Liver (tissue), 8 donors: ENCODE measurements at regions not wholly inside any gene's neighbourhood (a gene's known extent, or its start where the extent isn't known, plus 50 kb on each side); places are given as distances from the start of the nearest gene placed in this dataset.

Experiments used
- DNase-seq: peaks from one replicate; pipeline ENCODE4 v3.0.0-alpha.2; 2017; ENCODE audit warnings: low spot score
- H3K27ac ChIP-seq, 2 donors: one replicate each; pipeline ENCODE4 v1.7.0; 2013; ENCODE audit warnings: inconsistent platforms in 2 of 2, low read length in 2 of 2, control low read depth in 1 of 2, low read depth in 1 of 2, mild to moderate bottlenecking in 1 of 2
- H3K27me3 ChIP-seq, 4 donors: one replicate each; pipeline versions ENCODE4 v1.6.1 to v1.7.0; 2013; ENCODE audit warnings: low read length in 3 of 4, inconsistent platforms in 1 of 4, mild to moderate bottlenecking in 1 of 4, moderate library complexity in 1 of 4; ENCODE audit not compliant: control insufficient read depth in 4 of 4, insufficient read depth in 4 of 4
- H3K36me3 ChIP-seq, 4 donors: one replicate each; pipeline versions ENCODE4 v1.6.1 to v1.7.0; 2013; ENCODE audit warnings: low read length in 3 of 4, mild to moderate bottlenecking in 3 of 4, low read depth in 1 of 4, moderate library complexity in 1 of 4; ENCODE audit not compliant: control insufficient read depth in 4 of 4, insufficient read depth in 3 of 4
- H3K4me1 ChIP-seq, 4 donors: one replicate each; pipeline versions ENCODE4 v1.6.1 to v1.7.0; 2013; ENCODE audit warnings: low read length in 3 of 4, mild to moderate bottlenecking in 3 of 4, moderate library complexity in 1 of 4; ENCODE audit not compliant: control insufficient read depth in 4 of 4, insufficient read depth in 4 of 4
- H3K4me3 ChIP-seq, 3 donors: one replicate each; pipeline versions ENCODE4 v1.6.1 to v1.7.0; 2013; ENCODE audit warnings: low read length in 3 of 3, control low read depth in 1 of 3, low read depth in 1 of 3, mild to moderate bottlenecking in 1 of 3
- H3K9ac ChIP-seq, 2 donors: one replicate each; pipeline ENCODE4 v1.7.0; 2013; ENCODE audit warnings: low read length in 2 of 2, mild to moderate bottlenecking in 2 of 2, moderate library complexity in 2 of 2, control low read depth in 1 of 2, low read depth in 1 of 2
- H3K9me3 ChIP-seq, 4 donors: one replicate each; pipeline versions ENCODE4 v1.6.1 to v1.7.0; 2013; ENCODE audit warnings: low read length in 3 of 4; ENCODE audit not compliant: control insufficient read depth in 4 of 4
- FOXA1 ChIP-seq: IDR thresholded peaks from 2 replicates; pipeline ENCODE4 v1.6.1; 2016; ENCODE audit warnings: antibody characterized with exemption
- FOXA2 ChIP-seq: IDR thresholded peaks from 2 replicates; pipeline ENCODE4 v1.6.1; 2016; ENCODE audit warnings: antibody characterized with exemption
- HNF4A ChIP-seq, 2 donors: conservative IDR thresholded peaks; 2 replicates each; pipeline ENCODE4 v1.6.1; 2016; ENCODE audit warnings: antibody characterized with exemption in 2 of 2, mild to moderate bottlenecking in 2 of 2
- HNF4G ChIP-seq: IDR thresholded peaks from 2 replicates; pipeline ENCODE4 v1.6.1; 2016; ENCODE audit warnings: antibody characterized with exemption
- JUND ChIP-seq, 2 donors: IDR thresholded peaks; 2 replicates each; pipeline ENCODE4 v1.6.1; 2016; ENCODE audit warnings: antibody characterized with exemption in 2 of 2
- NR2F2 ChIP-seq: IDR thresholded peaks from 2 replicates; pipeline ENCODE4 v1.6.1; 2016; ENCODE audit warnings: antibody characterized with exemption
- RAD21 ChIP-seq, 2 donors: IDR thresholded peaks; 2 replicates each; pipeline ENCODE4 v1.6.1; 2016; ENCODE audit warnings: antibody characterized with exemption in 2 of 2, mild to moderate bottlenecking in 2 of 2
- TAF1 ChIP-seq: conservative IDR thresholded peaks from 2 replicates; pipeline ENCODE4 v1.6.1; 2016; ENCODE audit warnings: antibody characterized with exemption, mild to moderate bottlenecking
- YY1 ChIP-seq: IDR thresholded peaks from 2 replicates; pipeline ENCODE4 v1.6.1; 2016; ENCODE audit warnings: antibody characterized with exemption, mild to moderate bottlenecking
- WGBS: extraction: QIAGEN DNeasy Blood & Tissue Kit; methylation state at CpG from one replicate; pipeline ENCODE4 v1.1.7; 2013; 5-methylcytosine and 5-hydroxymethylcytosine counted together
- TF ChIP-seq, protein P1 (sequence below): IDR thresholded peaks from 2 replicates; pipeline ENCODE4 v1.6.1; 2016; ENCODE audit warnings: antibody characterized with exemption
- TF ChIP-seq, protein P2 (sequence below): IDR thresholded peaks from 2 replicates; pipeline ENCODE4 v1.6.1; 2016; ENCODE audit warnings: antibody characterized with exemption, mild to moderate bottlenecking
- TF ChIP-seq, protein P3 (sequence below): fragments of 150-350 bp; IDR thresholded peaks from 2 replicates; pipeline ENCODE4 v1.5.1; 2017; ENCODE audit warnings: improper control_type of control experiment, low read depth, low read length; ENCODE audit not compliant: missing input control
- donor health status: healthy.
- donor health status: healthy.
- donor health status: healthy.
- donor health status: healthy.
- donor health status: healthy.

DNA sequence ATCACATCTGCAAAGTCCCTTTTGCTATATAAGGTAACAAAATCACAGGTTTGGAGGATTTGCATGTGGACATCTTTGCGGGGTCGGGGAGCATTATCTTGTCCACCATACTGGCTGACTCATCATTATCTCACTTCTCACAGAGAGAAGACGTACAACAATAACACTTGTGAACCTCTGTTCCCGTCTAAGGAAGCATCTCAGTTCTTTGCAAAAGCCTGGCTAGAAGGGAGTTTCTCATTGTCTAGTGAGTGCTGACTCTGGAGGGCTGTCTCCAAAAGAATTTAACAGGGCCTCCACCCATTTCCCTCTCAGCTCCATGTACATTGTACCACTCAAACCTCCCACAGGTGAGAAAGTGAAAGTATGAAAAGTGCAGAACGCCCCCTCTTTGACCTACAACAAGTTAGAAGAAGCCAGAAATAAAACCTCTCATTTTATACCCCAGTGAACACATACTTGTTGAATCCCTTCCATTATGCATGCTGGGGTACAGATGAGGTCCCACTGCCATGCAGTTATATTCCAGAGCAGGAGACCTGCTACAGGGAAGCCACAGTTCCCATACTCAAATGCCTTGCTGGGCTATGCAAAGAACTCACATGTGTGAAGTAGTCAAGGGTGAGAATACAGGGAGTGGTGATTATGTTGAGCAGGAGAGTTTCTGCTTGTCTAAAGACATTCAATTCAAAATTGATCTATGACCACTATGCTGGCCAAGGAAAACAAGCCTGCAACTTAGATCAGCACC is 121.7 kb upstream of the PRDX6 start:
- 93% methylated on average over 5 of the region's 5 CpGs for WGBS
- no peak overlapping the region for H3K4me3 ChIP-seq
- no peak for DNase-seq

DNA sequence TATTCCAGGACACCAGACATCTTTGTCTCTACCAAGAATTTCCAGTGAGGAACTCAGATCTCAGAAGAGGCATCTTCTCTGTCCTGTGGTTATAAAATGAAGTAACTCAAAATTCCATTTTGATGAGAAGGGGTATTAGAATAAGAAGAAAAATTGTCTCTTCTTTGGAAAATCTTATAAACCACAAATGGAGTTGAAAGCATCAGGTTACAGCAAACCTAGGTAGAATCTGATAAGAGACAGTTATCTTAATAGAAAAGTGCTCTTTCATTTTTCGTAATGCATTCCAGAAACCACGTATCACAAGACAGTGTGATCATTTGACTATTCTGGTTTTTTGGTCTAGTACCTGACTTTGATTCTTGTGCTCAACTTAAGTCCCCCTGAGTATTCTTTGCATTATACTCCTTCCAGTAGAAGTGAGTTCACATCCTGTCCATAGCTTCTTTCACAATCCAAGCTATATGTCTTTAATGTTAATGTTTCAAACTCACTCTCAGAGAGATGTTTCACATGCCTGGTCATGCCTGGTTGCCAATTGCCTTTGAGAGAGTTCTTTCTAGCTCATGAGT is 120.9 kb upstream of the PRDX6 start:
- no peak for DNase-seq
- no peak overlapping the region for H3K4me3 ChIP-seq
- no peaks in the 10 kb centered on the region for H3K36me3 ChIP-seq
- no peak overlapping the region for H3K27ac ChIP-seq
- WGBS: 95% methylated on average over 2 of the region's 2 CpGs
- no peaks in the 10 kb centered on the region for H3K4me1 ChIP-seq
- no peak overlapping the region for H3K9ac ChIP-seq
- no peaks in the 10 kb centered on the region for H3K27me3 ChIP-seq
- TF ChIP-seq JUND (IDR thresholded peaks at IDR 0.05) (no peak), NR2F2 (no peak), HNF4A (conservative IDR thresholded peaks at IDR 0.05) (no peak), TAF1 (no peak), FOXA1 (no peak), HNF4G (no peak), RAD21 (IDR thresholded peaks at IDR 0.05) (no peak), YY1 (no peak)
- TF ChIP-seq, protein P1, sequence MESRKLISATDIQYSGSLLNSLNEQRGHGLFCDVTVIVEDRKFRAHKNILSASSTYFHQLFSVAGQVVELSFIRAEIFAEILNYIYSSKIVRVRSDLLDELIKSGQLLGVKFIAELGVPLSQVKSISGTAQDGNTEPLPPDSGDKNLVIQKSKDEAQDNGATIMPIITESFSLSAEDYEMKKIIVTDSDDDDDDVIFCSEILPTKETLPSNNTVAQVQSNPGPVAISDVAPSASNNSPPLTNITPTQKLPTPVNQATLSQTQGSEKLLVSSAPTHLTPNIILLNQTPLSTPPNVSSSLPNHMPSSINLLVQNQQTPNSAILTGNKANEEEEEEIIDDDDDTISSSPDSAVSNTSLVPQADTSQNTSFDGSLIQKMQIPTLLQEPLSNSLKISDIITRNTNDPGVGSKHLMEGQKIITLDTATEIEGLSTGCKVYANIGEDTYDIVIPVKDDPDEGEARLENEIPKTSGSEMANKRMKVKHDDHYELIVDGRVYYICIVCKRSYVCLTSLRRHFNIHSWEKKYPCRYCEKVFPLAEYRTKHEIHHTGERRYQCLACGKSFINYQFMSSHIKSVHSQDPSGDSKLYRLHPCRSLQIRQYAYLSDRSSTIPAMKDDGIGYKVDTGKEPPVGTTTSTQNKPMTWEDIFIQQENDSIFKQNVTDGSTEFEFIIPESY: no peak
- H3K9me3 ChIP-seq: no peaks in the 10 kb centered on the region

More for the DNA sequence above, 121.7 kb upstream of the PRDX6 start:
- no peak overlapping the region for H3K27ac ChIP-seq
- no peak overlapping the region for H3K9ac ChIP-seq
- no peaks in the 10 kb centered on the region for H3K27me3 ChIP-seq
- no peaks in the 10 kb centered on the region for H3K4me1 ChIP-seq
- TF ChIP-seq, protein P2, sequence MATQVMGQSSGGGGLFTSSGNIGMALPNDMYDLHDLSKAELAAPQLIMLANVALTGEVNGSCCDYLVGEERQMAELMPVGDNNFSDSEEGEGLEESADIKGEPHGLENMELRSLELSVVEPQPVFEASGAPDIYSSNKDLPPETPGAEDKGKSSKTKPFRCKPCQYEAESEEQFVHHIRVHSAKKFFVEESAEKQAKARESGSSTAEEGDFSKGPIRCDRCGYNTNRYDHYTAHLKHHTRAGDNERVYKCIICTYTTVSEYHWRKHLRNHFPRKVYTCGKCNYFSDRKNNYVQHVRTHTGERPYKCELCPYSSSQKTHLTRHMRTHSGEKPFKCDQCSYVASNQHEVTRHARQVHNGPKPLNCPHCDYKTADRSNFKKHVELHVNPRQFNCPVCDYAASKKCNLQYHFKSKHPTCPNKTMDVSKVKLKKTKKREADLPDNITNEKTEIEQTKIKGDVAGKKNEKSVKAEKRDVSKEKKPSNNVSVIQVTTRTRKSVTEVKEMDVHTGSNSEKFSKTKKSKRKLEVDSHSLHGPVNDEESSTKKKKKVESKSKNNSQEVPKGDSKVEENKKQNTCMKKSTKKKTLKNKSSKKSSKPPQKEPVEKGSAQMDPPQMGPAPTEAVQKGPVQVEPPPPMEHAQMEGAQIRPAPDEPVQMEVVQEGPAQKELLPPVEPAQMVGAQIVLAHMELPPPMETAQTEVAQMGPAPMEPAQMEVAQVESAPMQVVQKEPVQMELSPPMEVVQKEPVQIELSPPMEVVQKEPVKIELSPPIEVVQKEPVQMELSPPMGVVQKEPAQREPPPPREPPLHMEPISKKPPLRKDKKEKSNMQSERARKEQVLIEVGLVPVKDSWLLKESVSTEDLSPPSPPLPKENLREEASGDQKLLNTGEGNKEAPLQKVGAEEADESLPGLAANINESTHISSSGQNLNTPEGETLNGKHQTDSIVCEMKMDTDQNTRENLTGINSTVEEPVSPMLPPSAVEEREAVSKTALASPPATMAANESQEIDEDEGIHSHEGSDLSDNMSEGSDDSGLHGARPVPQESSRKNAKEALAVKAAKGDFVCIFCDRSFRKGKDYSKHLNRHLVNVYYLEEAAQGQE: no peak
- TF ChIP-seq HNF4A (conservative IDR thresholded peaks at IDR 0.05) (no peak), FOXA1 (no peak), FOXA2 (no peak)
- no peaks in the 10 kb centered on the region for H3K36me3 ChIP-seq
- H3K9me3 ChIP-seq: no peaks in the 10 kb centered on the region

DNA sequence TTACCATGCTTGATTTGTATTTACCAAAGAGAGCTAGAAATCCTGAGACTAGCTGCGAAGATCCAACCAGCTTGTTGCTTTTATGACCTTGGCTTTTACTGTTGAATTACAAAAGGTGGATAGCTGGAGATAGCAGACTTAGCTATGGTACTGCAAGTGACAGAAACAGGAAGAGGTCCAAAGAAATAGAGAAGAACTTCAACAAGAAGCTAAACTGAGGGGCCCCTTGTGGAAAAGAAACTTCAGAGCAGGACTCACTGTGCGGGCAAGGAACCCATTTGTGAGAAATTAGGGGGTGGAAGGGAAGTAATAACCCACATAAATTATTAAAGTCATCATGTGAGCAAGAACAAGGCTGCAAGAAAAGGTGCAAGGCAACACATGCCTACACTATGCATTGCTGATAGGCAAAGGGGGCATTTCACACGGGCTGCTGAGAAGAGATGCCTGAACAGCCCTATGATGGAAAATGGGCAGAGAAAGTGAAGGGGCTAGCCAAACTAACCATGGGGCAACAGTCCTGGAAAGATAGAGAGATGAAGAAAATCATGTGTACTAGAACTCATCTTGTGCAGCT is 116.6 kb upstream of the PRDX6 start:
- 78% methylated on average over 3 of the region's 3 CpGs for WGBS
- DNase-seq: no peak
- H3K9ac ChIP-seq: no peak overlapping the region
- H3K27me3 ChIP-seq: no peaks in the 10 kb centered on the region
- no peaks in the 10 kb centered on the region for H3K9me3 ChIP-seq
- H3K36me3 ChIP-seq: no peaks in the 10 kb centered on the region
- no peak overlapping the region for H3K27ac ChIP-seq
- H3K4me3 ChIP-seq: no peak overlapping the region
- no peaks in the 10 kb centered on the region for H3K4me1 ChIP-seq
- TF ChIP-seq TAF1: no peak
- TF ChIP-seq, protein P1: no peak
- TF ChIP-seq HNF4G: no peak
- TF ChIP-seq, protein P2: no peak
- TF ChIP-seq, protein P3, sequence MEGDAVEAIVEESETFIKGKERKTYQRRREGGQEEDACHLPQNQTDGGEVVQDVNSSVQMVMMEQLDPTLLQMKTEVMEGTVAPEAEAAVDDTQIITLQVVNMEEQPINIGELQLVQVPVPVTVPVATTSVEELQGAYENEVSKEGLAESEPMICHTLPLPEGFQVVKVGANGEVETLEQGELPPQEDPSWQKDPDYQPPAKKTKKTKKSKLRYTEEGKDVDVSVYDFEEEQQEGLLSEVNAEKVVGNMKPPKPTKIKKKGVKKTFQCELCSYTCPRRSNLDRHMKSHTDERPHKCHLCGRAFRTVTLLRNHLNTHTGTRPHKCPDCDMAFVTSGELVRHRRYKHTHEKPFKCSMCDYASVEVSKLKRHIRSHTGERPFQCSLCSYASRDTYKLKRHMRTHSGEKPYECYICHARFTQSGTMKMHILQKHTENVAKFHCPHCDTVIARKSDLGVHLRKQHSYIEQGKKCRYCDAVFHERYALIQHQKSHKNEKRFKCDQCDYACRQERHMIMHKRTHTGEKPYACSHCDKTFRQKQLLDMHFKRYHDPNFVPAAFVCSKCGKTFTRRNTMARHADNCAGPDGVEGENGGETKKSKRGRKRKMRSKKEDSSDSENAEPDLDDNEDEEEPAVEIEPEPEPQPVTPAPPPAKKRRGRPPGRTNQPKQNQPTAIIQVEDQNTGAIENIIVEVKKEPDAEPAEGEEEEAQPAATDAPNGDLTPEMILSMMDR: no peak
- no peak for TF ChIP-seq YY1
